ENCODE measurements at regions not wholly inside any gene's neighbourhood (a gene's known extent, or its start where the extent isn't known, plus 50 kb on each side); places are given as distances from the start of the nearest gene placed in this dataset.

GRCh38 chr6:6482256-6482655 is 106.3 kb upstream of the LY86 start:
- Histone ChIP-seq H3K36me3 (no peaks in the 10 kb centered on the region), H3K27ac (no peak overlapping the region), H3K9me3 (no peaks in the 10 kb centered on the region), H3K4me1 (no peaks in the 10 kb centered on the region), H3K4me3 (no peak overlapping the region), H3K27me3 (peaks cover 0 to 5% of the 10 kb centered on the region in 2 donors)
- no peak for ATAC-seq
- DNase-seq, result no peak
- intact Hi-C loops (cut with DNase I), result no loop called here
- no peak for TF ChIP-seq CTCF (IDR thresholded peaks at IDR 0.05)

- H3K9me3 ChIP-seq, result no peaks in the 10 kb centered on the region
- H3K27me3 ChIP-seq, result peaks cover 0 to 5% of the 10 kb centered on the region in 2 donors
- no peak for DNase-seq
- no peak for ATAC-seq
- no peak for TF ChIP-seq CTCF (IDR thresholded peaks at IDR 0.05)
- no peaks in the 10 kb centered on the region for H3K36me3 ChIP-seq
- no peak overlapping the region for H3K4me3 ChIP-seq
- intact Hi-C loops (cut with DNase I), result no loop called here
- H3K27ac ChIP-seq, result no peak overlapping the region
- no peaks in the 10 kb centered on the region for H3K4me1 ChIP-seq
These were observed 105.4 kb upstream of the LY86 start for GRCh38 chr6:6483168-6483567.

- no peak for DNase-seq
- no peak for ATAC-seq
- no peak overlapping the region for H3K4me3 ChIP-seq
- no peak overlapping the region for H3K27ac ChIP-seq
- TF ChIP-seq CTCF (IDR thresholded peaks at IDR 0.05), result no peak
- peaks cover 0 to 5% of the 10 kb centered on the region in 2 donors for H3K27me3 ChIP-seq
- intact Hi-C loops (cut with DNase I), result no loop called here
- no peaks in the 10 kb centered on the region for H3K9me3 ChIP-seq
- H3K36me3 ChIP-seq, result no peaks in the 10 kb centered on the region
- no peaks in the 10 kb centered on the region for H3K4me1 ChIP-seq
These were observed 104.8 kb upstream of the LY86 start for GRCh38 chr6:6483733-6484132.

- H3K27ac ChIP-seq, result no peak overlapping the region
These were observed 103.8 kb upstream of the LY86 start for GRCh38 chr6:6484681-6485080.

GRCh38 chr6:6486595-6486994 is 101.9 kb upstream of the LY86 start:
- no peak for TF ChIP-seq CTCF (IDR thresholded peaks at IDR 0.05)
- DNase-seq, result no peak

More at GRCh38 chr6:6484681-6485080, 103.8 kb upstream of the LY86 start:
- Histone ChIP-seq H3K27me3 (peaks cover 0 to 3% of the 10 kb centered on the region in 2 donors), H3K4me3 (no peak overlapping the region), H3K36me3 (no peaks in the 10 kb centered on the region), H3K4me1 (no peaks in the 10 kb centered on the region), H3K9me3 (no peaks in the 10 kb centered on the region)
- no peak for TF ChIP-seq CTCF (IDR thresholded peaks at IDR 0.05)
- no peak for ATAC-seq
- intact Hi-C loops (cut with DNase I), result no loop called here
- no peak for DNase-seq

More at GRCh38 chr6:6486595-6486994, 101.9 kb upstream of the LY86 start:
- no peaks in the 10 kb centered on the region for H3K27me3 ChIP-seq
- intact Hi-C loops (cut with DNase I), result no loop called here
- no peaks in the 10 kb centered on the region for H3K36me3 ChIP-seq
- ATAC-seq, result no peak
- H3K9me3 ChIP-seq, result no peaks in the 10 kb centered on the region
- no peak overlapping the region for H3K4me3 ChIP-seq
- no peaks in the 10 kb centered on the region for H3K4me1 ChIP-seq
- no peak overlapping the region for H3K27ac ChIP-seq
